OCI-LY3 (cell line): ENCODE measurements at regions not wholly inside any gene's neighbourhood (a gene's known extent, or its start where the extent isn't known, plus 50 kb on each side); places are given as distances from the start of the nearest gene placed in this dataset.
"Not testable (repeated sequence)": the region's sequence is repeated elsewhere in the genome, so short reads cannot be mapped to it uniquely, and the experiment has no call there.

Experiments
- CTCF ChIP-seq: fragments of 200-600, 300-600 bp; sonication (generic); IDR thresholded peaks from 2 replicates; pipeline ENCODE4 v1.5.1; 2014; ENCODE audit warnings: antibody characterized with exemption, low read length, low read depth
- EZH2phosphoT487 ChIP-seq: fragments of 200-600 bp; shearing (Covaris generic); IDR thresholded peaks from 2 replicates; pipeline ENCODE4 v1.6.1; 2018; ENCODE audit warnings: antibody characterized with exemption, mixed run types, low read depth

GRCh38 chr12:25352942-25353341 lies 102.2 kb upstream of the KRAS start:
- TF ChIP-seq CTCF, EZH2phosphoT487: not testable (repeated sequence)
